ENCODE measurements at regions not wholly inside any gene's neighbourhood (a gene's known extent, or its start where the extent isn't known, plus 50 kb on each side); places are given as distances from the start of the nearest gene placed in this dataset.
"Not testable (repeated sequence)": the region's sequence is repeated elsewhere in the genome, so short reads cannot be mapped to it uniquely, and the experiment has no call there.

- no peak for DNase-seq (ENCODE audit: low read depth)
Observed at GRCh38 chr12:73017981-73018380, 745.8 kb downstream of the TRHDE start.

GRCh38 chr12:73053893-73054292 is 781.7 kb downstream of the TRHDE start:
- no peak for DNase-seq (ENCODE audit: low read depth)

- DNase-seq (ENCODE audit: low read depth) = no peak
Observed at GRCh38 chr12:73057428-73057827, 785.3 kb downstream of the TRHDE start.

GRCh38 chr12:73065913-73066312 is 793.7 kb downstream of the TRHDE start:
- no peak for DNase-seq (ENCODE audit: low read depth)

- DNase-seq (ENCODE audit: low read depth) = no peak
Observed at GRCh38 chr12:73067616-73068015, 795.4 kb downstream of the TRHDE start.

- DNase-seq (ENCODE audit: low read depth) = no peak
Observed at GRCh38 chr12:73072214-73072613, 800.0 kb downstream of the TRHDE start.

GRCh38 chr12:73076760-73077159 is 804.6 kb downstream of the TRHDE start:
- no peak for DNase-seq (ENCODE audit: low read depth)

DNA sequence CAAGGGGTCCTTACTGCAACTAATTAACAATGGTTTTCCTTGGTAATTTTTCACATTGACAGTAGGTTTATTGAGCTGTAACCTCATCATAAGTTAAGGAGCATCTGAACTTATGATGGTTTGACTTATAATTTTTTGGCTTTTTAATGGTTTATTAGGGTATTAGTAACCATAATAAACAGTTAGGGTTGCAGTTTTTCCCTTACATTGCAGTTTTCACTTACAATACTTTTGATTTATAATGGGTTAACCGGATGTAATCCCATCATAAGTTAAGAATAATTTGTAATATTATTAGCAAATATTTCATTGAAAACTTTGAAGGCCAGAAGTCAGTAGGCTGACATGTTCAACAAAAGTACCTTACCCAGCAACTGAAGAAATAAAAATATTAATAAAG is 811.6 kb downstream of the TRHDE start:
- no peak for DNase-seq (ENCODE audit: low read depth)

DNA sequence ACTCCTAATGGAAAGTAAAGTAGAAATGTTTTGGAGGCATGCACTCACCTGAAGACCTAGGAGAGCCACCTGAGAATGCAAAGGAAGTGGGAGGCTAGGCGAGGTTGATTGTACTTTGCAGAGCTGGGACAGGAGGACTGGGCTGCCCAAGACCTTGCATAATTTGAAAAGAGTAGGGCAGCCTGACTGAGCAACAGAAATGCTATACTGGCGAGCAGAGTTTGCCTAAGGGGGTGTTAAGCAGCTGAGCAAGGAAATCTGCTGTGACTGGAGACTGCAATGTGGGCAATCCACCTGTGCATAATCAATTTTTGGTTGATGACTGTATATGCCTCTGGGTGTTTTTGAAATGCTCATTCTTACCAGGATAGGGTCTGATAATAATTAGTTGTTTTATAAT is 834.1 kb downstream of the TRHDE start:
- DNase-seq (ENCODE audit: low read depth) = no peak

GRCh38 chr12:73106896-73107295 is 834.7 kb downstream of the TRHDE start:
- no peak for DNase-seq (ENCODE audit: low read depth)

DNA sequence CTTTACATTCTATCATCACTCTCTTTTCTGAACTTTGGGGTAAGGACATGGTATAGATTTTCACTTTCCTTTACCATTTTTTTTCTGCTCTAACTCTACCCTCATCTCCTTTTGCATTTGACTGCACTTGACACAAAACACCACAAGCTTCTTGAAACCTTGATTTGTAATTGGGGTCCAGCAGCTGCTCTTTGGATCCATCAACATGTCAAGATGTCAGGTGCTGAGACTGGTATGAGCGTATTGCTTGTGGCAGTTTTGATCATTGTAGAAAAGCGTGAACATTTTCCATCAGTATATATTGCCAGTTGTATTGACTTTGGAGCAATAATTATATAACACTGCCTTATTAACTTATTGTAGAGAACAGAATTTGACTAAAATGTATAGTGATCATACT is 838.6 kb downstream of the TRHDE start:
- no peak for DNase-seq (ENCODE audit: low read depth)

- no peak for DNase-seq (ENCODE audit: low read depth)
Observed at GRCh38 chr12:73112035-73112816, 840.1 kb downstream of the TRHDE start.

GRCh38 chr12:73124480-73124879 is 852.3 kb downstream of the TRHDE start:
- DNase-seq (ENCODE audit: low read depth) = no peak

- DNase-seq (ENCODE audit: low read depth) = no peak
Observed at GRCh38 chr12:73125148-73125547, 853.0 kb downstream of the TRHDE start.

DNA sequence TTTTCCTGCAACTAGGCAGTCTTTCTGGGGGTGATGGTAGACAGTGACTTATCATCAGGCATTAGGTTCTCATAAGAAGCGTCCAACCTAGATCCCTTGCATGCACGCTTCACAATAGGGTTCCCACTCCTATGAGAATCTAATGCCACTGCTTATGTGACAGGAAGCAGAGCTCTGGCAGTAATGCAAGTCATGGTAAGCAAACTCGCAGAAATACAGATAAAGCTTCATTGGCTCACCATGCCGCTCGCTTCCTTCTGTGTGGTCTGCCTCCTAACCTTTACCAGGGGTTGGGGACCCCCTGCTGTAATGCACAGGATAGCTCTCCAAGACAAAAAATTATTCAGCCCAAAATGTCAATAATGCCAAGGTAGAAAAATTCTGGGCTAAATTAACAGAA is 864.2 kb downstream of the TRHDE start:
- DNase-seq (ENCODE audit: low read depth) = no peak

DNA sequence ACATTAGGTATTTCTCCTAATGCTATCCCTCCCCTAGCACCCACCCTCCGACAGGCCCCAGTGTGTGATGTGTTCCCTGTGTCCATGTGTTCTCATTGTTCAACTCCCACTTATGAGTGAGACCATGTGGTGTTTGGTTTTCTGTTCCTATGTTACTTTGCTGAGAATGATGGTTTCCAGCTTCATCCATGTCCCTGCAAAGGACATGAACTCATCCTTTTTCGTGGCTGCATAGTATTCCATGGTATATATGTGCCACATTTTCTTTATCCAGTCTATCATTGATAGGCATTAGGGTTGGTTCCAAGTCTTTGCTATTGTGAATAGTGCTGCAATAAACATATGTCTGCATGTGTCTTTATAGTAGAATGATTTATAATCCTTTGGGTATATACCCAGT is 867.5 kb downstream of the TRHDE start:
- DNase-seq (ENCODE audit: low read depth) = not testable (repeated sequence)

- DNase-seq (ENCODE audit: low read depth) = no peak
Observed at GRCh38 chr12:73158341-73158740, 886.2 kb downstream of the TRHDE start.

GRCh38 chr12:73159954-73160353 is 887.8 kb downstream of the TRHDE start:
- DNase-seq (ENCODE audit: low read depth) = no peak

GRCh38 chr12:73161970-73162369 is 889.8 kb downstream of the TRHDE start:
- DNase-seq (ENCODE audit: low read depth) = no peak

DNA sequence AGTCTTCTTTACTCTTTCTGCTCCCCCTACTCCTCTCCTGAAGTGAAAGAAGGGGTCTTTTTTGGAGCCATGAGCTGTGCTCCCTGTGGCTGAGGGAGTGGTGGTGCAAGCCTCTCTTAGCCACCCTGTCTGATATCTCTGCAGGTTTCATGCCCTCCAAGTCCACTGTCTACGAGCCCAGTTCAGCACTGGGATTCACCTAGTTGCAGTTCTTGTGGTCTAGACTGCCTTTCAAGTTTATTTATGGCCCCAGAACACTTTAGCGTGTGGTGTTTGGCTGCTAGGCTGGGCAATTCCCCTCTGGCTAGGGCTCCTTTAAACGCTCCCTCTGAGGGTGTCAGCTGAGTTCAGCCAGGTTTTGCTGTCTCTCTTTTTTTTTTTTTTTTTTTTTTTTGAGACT is 908.6 kb downstream of the TRHDE start:
- no peak for DNase-seq (ENCODE audit: low read depth)

GRCh38 chr12:73181244-73181643 is 909.1 kb downstream of the TRHDE start:
- no peak for DNase-seq (ENCODE audit: low read depth)

GRCh38 chr12:73185403-73185802 is 913.2 kb downstream of the TRHDE start:
- no peak for DNase-seq (ENCODE audit: low read depth)

GRCh38 chr12:73186272-73186671 is 914.1 kb downstream of the TRHDE start:
- DNase-seq (ENCODE audit: low read depth) = no peak

GRCh38 chr12:73187765-73188164 is 915.6 kb downstream of the TRHDE start:
- DNase-seq (ENCODE audit: low read depth) = no peak
